CMK (cell line): ENCODE measurements at regions not wholly inside any gene's neighbourhood (a gene's known extent, or its start where the extent isn't known, plus 50 kb on each side); places are given as distances from the start of the nearest gene placed in this dataset.

Experiments
- DNase-seq: peaks from one replicate; pipeline ENCODE4 v3.0.0-alpha.2; 2010; ENCODE audit warnings: low read depth

DNA sequence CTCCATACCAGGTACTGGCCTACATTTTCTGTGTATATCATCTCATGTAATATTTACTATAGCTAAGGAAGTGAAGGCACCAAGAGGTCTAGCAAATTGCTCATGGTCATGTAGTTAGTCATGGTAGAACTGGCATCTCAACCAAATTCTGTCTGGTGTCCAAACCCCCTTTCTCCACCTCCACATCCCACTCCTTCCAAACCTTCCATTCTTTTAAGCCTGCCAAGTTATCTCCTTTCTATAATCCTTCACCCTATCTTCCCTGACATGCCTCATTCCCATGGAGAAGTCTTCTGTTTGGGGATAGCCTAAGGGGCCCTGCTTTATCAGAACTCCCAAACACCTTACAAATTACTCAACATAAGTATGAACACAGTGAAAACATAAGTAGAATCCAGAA is 196.2 kb upstream of the HMGA2 start:
- no peak for DNase-seq

DNA sequence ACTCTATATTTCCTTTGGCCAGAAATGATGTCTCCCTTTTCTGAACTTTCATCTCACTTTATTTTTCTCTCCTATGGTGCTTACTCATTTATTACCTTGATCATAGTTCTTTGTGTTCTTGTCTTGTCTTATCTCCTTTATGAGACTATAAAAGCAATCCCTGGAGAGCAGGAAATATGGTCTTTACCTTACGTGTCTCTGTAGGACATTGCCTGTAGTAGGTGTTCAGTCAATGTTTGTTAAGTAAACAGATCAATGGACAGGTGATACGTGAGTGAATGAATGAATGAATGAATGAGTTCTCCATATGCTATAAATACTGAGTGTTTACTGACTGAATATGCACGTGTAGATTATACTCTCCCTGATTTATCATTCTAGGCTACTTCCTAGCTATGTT is 193.7 kb upstream of the HMGA2 start:
- no peak for DNase-seq

DNA sequence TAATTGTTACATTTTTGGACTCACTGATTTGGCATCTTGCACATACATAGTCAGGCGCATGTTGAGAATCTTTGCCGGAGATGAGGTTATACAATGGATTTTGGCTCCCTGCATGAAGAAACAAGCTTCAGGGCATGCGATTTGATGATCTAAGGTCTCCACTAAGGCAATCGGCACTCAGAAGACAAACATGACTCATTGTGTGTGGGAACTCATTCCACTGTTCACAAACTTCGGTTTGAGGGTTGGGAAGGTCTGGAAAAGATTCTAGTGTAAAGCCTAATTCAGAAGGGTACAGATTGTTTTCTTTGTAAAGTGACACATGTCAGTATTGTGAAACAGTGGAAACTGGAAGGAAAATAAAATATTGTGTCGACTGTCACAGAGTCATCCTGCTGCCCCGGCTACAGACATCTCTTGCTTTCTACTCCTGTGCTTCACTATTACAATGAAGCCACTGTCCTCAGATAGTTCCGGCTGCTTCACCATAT is 192.6 kb upstream of the HMGA2 start:
- no peak for DNase-seq

DNA sequence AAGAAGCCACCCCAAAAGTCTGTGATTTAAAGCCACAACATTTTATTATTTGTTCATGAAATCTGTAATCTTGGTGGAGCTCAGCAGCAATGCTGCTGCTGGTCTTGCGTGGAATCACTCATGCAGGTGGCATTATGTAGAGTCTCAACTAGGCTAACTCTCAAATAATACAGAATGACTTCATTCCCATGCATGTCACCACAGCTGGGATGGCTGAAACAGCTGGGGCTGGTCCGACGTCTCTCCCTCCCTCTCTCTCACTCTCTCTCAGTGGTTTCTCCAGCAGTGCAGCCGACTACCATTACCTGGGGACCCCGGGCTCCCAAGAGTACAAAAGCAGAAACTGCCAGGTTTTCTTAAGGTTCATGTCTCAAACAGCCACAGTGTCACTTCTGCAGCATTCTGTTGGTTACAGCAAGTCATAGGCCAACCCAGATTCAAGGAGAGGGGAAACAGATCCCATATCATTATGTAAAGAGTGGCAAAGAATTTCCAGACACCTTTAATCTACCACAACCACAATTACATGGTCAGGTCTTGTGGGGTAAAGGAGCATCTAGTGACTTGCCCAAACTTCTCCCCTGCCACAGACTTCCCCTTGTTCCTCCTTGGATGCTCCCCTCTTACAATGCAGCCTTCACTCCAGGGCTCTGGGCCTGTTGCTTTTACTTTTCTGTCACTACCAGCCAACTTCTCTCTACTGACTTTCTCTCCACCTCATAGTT is 192.0 kb upstream of the HMGA2 start:
- DNase-seq, result no peak

DNA sequence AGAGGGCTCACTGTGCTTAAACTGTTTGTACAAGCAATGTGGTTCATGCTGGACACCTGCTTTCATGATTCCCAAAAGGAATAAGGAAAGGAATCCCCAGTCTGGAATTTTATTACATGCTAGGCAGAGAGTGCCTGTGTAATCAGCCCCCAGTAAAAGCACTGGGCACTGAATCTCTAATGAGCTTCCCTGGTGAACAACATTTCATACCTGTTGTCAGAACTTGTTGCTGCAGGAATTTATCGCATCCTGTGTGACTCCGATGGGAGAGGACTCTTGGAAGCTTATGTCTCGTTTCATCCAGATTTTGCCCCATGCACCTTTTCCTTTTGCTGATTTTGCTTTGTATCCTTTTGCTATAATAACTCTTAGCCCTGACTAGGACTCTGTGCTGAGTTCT is 190.2 kb upstream of the HMGA2 start:
- DNase-seq, result no peak

DNA sequence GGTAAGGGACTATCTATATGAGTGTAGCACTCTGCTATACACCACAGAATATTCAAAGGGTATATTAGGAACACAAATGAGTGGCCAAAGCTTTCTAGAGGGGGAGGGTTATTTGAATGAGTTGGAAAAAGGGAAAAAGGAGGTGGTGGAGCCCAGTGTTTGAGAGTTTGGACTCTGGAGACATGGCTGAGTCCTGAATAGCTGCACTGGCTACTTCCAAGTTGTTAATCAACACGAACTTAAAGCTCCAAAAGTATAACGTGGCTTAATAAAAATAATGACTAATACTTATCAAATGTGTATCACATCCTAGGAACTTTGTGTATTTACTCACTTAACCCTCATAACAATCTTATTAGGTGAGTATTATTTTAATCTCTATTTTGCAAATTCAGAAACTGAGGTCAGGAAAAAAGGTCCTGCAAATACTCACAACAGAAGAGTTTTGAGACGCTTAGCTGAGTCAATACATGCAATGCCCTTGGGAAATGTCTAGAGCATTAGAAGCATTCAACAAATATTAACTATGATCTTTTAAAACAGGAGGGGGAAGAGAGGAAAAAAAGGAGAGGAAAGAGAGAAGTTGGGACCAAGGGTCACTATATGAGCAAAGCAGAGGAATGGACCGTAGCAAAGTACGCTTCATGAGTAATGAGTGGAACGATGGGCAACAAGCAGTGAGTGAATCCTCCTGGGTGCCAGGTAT is 189.5 kb upstream of the HMGA2 start:
- DNase-seq, result no peak

DNA sequence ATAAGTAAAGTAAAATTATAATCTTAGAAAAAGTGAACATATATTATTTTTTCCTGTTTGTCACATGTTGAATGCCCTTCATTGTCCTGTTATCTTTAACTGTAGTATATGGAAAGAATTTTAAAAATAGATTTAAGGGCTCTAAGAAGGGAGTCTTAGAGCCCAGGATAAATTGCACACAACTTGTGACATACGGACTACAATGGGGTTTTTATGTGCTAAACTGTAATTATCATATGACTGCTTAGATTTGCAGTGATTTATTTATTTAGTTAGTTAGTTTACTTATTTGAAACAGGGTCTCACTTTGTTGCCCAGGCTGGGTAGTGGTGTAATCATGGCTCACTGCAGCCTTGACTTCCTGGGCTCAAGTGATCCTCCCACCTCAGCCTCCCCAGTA is 187.8 kb upstream of the HMGA2 start:
- DNase-seq, result no peak

DNA sequence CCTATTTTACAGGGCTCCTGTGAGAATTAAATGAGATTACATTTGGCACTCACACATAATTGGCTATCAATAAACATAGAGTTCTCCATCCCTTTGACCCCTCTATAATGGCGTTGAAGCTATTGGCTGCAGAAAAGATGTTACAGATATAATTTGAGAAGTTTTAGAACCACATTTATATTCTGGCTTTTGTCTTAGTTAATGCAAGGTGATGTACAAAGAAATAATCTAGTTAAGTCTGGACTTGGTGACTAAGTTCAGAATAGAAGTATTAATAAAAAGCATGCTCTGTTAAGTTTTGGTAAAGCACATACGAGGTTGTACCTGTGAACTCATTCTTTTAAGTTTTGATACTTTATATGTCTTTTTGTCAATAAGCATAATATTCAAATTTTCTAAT is 187.1 kb upstream of the HMGA2 start:
- no peak for DNase-seq

DNA sequence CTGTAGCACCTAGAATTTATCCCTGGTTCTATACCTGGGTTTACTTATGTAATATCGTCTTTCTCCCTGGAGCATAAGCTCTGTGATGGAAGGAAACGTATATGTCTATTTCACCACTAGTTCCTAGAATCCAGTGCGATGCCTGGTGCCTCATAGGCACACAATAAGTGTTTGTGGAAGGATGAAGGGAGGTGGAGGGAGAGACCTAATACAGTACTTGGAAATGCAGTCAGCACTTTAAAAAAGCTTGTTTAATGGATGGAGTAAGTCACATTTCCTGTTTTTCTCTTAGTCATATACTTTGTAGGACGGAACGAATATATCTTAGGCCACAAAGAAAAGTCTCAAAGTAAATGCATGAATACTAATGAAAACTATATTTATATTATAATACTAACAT is 186.5 kb upstream of the HMGA2 start:
- no peak for DNase-seq

DNA sequence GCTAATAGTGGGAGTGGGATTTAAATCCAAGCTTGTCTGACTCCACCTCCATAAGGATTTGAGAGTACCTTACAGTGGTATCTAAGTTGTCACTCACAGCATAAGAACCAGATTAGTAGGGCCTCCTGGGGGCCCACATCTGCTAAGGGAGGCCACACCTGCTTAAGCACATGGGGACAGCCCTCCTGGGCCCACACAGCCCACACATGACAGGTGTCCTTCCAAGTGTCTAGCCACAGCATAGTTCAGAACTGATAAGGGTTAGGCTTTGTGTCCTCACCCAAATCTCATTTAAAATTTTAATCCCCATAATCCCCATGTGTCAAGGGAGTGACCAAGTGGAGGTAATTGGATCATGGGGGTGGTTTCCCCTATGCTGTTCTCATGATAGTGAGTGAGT is 186.0 kb upstream of the HMGA2 start:
- no peak for DNase-seq

DNA sequence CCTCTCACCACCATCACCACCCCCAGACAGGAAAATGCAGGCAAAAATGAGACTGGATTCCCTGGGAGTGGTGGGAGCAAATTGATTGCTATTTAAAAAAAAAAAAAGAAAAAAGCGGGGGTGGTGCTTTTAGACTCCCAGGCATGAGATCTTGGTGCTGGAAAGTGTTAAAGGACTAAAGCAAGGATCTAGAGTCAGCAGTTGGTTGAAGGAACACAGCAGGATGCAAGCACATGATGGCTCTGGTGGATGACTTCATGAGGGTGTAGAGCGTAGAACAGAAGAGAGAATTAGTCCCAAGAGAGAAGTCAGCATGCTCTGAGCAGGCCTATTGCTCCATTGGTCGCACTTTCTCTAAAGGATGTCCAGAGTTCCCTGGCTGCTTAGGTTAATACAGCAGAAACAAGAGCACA is 183.8 kb upstream of the HMGA2 start:
- no peak for DNase-seq

DNA sequence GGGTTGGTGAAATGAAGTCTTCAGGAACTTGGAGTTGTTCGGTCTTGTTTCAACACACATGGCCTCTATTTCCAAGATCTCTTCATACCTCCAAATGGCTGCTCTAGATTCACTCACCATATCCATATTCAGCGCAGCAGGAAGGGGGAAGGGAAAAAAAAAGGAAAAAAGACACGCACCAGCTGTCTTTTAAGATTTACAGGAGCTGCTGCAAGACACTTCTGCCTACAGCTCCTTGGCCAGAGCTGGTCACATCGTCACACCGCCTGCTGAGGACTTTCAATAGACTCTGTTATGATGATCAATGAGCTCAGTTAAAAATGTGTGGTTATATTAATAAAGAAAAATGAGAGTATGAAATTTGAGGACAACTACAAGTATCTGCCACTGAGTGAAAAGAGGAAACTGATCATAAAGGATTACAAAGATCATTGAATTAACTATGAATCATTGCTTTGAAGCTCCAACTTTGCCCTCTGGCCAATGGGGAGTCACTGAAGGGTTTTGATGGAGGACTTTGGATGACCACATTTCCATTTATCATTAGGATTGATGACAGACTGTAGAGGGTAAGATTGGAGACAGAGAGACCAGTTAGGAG is 182.1 kb upstream of the HMGA2 start:
- DNase-seq, result no peak

DNA sequence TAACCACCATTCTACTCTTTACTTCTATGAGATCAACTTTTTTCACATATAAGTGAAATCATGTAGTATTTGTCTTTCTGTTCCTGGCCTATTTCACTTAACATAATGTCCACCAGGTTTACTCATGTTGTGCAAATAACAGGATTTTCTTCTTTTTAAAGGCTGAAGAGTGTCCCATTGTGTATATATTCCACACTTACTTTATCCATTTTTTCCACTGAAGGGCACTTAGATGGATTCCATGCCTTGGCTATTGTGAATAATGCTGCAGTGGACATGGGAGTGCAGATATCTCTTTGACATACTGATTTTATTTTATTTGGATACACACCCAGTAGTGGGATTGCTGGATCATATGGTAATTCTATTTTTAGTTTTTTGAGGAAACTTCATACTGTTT is 181.1 kb upstream of the HMGA2 start:
- DNase-seq, result no peak

DNA sequence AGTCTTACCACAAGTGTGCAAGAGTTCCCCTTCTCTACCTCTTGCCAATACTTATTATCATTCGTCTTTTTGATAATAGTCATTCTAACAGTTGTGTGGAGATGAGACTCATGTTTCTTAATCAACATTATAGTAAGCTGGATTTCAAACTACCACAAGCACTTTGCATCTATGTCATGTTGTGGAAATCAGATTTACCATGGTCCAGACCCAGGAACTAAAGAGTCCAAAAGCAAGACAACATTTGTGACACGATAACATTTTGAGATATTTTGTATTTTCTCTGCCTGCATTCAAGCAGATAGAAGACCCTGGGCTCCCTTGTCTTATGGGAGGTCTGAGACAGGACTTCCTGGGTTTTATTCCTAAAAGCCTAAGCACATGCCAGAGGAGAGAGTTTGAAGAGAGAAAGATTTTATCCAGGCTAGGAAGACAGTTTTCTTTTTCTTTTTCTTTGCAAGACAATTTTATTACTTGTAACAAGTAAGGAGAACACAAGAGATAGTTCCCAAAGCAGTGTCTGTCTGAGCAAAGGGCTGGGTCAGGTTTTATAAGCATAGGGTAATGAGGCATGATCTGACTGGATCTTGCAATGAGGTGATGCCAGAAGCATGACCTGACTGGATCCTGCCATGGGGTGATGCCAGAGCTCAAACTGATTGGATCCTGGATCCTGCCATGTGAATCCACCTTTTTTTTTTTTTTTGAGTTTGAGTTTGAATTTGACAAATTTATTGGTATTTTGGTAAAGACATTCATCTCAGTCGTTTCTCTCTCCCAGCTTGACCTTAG is 180.5 kb upstream of the HMGA2 start:
- DNase-seq, result no peak

DNA sequence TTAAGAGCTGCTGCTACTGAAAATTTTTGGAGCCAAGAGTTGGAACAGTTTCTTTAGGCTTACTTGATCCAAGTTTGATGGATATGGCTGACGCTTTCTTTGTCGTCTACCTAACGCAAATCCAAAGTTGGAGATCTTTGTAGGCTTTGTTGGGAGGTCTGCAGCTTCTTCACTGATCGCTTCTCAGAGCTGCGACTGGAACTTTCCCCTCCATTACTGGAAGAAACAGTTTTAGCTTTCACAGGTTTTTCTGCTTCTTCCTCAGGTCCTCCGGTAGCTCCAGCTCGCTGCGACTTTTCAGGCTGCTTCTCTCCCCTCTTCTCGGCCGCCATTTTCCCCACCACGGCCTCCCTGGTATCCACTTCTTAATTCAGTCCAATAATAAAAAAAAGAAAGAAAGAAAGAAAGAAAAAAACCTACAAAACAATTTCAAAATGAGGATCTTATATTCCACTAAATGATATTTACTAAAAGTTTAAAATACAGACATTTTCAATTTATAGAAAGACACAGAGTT is 178.1 kb upstream of the HMGA2 start:
- no peak for DNase-seq

DNA sequence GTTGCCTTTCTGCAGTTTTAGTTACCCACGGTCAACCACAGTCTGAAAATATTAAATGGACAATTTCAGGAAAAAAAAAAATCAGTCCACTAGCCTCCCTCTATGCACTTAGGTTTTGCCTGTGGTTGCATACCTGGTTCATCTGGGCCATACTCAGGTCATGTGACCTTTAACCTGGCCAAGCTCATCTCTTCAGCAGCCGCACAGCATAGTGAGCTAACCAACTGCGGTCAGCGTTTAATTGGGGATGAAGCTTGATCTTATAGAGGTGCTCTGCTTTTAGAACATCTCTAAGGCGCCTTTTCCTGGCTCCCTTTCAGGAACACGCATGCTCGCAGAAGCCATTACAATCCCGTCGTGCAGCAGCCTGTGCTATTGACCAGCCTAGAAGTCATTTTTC is 177.2 kb upstream of the HMGA2 start:
- DNase-seq, result no peak

DNA sequence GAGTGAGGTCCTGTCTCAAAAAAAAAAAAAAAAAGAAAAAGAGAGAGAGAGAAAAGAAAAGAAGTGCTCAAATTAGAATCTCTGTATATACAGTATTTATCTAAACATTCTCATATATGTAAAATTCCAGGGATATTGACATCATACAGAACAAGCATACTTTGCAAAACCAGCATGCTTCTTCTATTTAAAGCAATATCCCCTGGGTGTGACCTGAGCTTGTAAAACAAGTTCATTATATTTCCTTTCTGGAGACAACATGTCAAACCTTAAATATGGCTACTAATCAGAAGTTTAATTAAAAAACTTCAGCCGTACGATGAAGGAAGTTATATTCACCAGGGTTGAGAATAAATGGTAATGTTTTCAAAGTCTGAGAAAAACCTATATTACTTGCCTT is 175.8 kb upstream of the HMGA2 start:
- DNase-seq, result no peak

DNA sequence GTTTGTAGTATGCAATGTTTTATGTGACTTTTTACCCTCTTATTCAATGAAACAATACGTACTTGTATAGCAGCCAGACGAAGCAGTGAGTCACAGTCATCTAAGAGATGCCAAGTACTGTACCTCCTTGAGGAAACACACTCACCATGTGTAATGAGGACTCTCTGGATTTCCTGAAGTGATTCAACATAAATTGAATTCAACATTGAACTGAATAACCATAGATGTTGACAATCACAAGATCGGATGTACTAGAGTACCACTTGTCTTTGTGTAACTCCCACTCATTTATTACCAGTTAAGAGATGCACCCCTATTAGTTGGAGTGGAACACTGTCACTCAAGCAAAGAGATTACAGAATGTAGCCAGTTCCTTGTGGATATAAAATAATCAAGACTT is 175.2 kb upstream of the HMGA2 start:
- no peak for DNase-seq

DNA sequence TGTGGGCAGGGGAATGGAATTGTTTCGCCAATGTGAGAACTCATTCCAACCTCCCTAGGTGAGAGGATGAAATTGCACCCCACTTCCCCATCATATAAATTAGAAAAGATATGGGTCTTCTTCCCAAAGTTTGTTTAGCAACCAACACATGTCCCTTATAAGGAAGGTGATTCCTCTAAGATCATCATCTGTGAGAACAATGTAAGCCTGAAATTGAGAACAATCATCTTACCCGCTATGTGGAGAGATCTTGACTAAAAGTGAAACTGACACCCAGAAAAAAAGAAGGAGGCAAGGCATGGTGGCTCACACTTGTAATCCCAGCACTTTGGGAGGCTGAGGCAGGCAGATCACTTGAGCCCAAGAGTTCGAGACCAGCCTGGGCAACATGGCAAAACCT is 173.2 kb upstream of the HMGA2 start:
- no peak for DNase-seq

DNA sequence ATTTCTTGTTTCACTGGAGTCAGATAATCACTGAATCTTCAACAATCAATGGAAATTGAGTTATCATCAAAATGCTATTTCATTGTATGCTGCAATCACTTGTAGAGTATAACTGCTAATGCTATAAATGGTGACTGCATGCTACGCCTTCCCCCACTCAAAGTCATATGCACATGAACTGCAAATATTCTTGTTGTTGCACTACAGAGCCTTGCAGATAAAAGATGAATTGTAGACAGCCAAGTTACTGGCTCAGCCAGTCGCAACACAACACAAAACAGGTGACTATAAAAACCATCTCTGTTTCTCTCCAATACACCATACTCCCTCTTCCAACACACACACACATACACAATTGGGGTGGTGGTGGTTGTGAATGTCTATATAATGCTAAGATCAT is 171.0 kb upstream of the HMGA2 start:
- no peak for DNase-seq

DNA sequence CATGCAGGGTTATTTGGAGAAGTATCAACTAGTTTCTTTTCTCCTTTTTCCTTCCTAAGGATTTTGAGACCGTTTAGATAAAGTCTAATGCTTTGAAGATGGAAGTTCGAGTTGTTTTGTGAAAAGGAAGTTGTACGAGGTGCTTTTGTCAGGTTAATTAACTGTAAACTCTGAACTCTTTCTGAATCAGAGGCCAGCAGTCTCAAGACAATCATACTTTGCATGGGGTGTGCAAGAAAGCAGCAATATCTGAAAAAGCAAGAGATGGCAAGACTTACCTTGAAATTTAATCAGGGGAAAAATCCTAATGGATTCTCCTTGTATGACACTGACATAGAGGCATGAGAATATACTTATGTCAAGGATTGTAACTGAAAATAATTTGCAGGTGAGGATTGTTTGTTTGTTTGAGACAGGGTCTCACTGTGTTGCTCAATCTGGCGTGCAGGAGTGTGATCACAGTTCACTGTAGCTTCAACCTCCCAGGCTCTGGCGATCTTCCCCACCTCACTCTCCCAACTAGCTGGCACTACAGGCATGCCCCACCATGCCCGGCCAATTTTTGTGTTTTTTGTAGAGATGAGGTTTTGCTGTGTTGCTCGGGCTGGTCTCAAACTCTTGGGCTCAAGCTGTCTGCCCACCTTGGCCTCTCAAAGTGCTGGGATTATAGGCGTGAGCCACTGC is 170.2 kb upstream of the HMGA2 start:
- DNase-seq, result no peak

DNA sequence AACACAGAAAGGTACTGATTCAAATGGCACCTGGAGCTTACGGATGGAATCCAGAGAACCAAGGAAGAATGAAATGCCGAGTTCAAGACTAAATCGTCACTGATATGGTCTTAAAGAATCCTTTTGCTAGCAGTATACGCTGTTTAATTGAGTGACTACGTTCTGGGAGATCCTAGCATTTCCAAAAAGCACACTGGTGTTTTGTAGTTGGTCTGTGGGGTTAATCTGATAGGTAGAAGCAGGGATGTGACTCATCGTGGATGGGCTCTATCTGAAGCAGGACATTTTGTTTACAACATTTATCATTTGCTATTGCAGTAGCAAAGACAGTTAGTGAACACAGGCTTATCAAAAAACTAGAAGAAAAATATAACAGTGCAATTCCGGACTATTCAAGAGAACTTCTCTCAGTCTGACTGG is 169.2 kb upstream of the HMGA2 start:
- DNase-seq, result no peak
